GM12892 (cell line): ENCODE measurements at regions not wholly inside any gene's neighbourhood (a gene's known extent, or its start where the extent isn't known, plus 50 kb on each side); places are given as distances from the start of the nearest gene placed in this dataset.

Source experiments
- DNase-seq: peaks from one replicate; pipeline ENCODE4 v3.0.0; 2011; ENCODE audit not compliant: insufficient read length
- FAIRE-seq: peaks from 2 replicates; lab custom pipeline; 2011; peaks lifted over from hg19 to GRCh38; lab: Jason Lieb, UNC
- POLR2A ChIP-seq: IDR thresholded peaks from 2 replicates; pipeline ENCODE4 v1.6.1; 2011; ENCODE audit warnings: low read depth, low read length, control low read depth
- POLR2AphosphoS5 ChIP-seq: IDR thresholded peaks from 2 replicates; pipeline ENCODE4 v1.6.1; 2011; ENCODE audit warnings: low read depth, low read length, control low read depth
- TAF1 ChIP-seq: IDR thresholded peaks from 2 replicates; pipeline ENCODE4 v1.6.1; 2011; ENCODE audit warnings: low read depth, mild to moderate bottlenecking, control low read depth, low read length, borderline replicate concordance

DNA sequence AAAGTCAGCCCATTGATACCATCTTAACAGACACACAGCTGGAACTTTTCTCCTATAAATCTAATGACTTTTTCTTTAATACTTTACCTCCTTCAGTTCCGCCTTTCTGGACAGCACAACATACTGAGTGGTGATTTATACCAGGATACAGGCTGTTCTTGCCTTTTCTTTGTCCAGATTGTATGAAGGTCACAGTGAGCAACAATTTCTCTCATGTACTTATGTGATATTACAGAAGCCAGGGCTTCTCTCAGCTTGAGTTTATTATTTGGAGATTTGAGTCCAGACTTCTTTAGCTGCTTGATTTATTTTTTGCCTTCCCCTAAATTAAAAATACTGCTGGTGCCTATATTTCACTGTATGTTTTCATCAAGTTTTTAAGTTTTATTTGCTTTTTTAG, 976.0 kb downstream of the ROBO2 start:
- FAIRE-seq = no peak
- DNase-seq = no peak
- TF ChIP-seq POLR2A = no peak
- TF ChIP-seq POLR2AphosphoS5 = no peak
- no peak for TF ChIP-seq TAF1

DNA sequence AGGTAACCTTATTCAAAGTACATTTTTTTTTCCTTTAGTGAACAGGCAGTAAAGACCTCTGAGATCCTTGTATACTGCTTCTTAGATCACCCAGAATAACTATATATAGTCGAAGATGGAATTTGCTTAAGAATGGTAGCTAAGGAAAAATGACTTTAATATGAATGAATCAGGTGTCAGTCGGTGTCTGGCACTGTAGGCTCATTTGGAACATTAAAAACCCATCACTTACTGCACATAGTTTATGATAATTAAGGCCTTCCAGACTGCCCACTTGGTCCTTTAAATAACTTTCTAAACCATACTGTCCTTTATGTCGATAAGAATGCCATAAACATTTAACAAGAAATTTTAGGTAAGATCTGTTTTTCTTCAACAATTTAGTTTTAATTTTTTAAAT, 981.8 kb downstream of the ROBO2 start:
- DNase-seq (no peak), FAIRE-seq (no peak)
- TF ChIP-seq TAF1 = no peak
- TF ChIP-seq POLR2A = no peak
- TF ChIP-seq POLR2AphosphoS5 = no peak

DNA sequence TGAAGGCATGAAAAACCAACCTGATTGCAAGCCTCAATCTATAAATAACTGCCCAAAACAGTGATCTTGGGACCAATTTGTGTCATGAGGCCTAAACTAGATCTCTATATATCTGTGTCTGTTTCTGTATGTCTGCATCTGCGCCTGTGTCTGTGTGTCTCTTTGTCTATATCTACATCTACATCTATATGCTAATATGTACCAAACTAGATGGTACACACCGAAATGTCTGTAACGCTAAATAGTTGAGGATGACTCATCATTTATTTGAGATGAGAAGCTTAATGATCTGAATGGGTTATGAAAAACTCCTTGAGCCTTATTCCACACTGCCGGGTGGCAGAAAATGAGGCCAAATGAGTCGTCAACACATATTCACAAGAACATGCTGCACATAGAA, 982.3 kb downstream of the ROBO2 start:
- DNase-seq (no peak), FAIRE-seq (no peak)
- TF ChIP-seq POLR2A (no peak), TAF1 (no peak), POLR2AphosphoS5 (no peak)

DNA sequence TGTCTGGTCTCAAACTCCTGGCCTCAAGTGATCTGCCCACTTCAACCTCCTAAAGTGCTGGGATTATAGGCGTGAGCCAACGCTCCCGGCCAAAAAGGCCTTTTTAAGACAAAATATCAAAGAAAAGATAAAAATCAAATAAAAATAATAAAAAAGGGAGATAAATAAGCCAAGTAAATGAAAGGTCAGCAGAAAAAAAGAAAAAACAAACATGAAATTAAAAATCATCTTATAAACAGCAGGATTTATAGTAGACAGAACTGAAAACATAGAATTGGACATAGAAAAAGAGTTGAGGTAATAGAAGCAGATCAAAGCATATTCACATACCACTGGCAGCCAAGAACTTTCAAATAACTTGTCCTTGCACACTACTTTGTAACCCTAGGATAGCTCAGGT, 983.4 kb downstream of the ROBO2 start:
- DNase-seq (no peak), FAIRE-seq (no peak)
- TF ChIP-seq POLR2A (no peak), TAF1 (no peak), POLR2AphosphoS5 (no peak)

DNA sequence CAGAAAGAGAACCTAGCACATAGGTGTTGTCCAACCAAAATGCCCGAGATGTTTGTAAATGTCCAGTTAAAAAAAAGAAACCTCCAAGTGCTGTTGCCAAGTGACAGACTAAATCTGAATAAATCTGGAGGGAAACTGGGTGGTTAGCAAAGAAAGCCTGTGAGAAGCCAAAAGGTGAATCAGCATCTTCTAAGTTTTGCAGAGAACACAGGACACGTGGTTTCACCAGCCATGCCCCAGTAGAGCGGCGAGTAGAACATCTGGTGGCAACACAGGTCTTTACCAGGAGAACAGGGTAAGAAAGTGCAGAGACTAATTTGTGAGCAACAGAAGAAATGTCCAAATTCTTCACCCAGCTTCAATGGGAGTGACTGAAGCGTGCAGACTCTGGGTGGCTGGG, 986.0 kb downstream of the ROBO2 start:
- TF ChIP-seq POLR2AphosphoS5 = no peak
- TF ChIP-seq POLR2A = no peak
- no peak for TF ChIP-seq TAF1
- FAIRE-seq = no peak

DNA sequence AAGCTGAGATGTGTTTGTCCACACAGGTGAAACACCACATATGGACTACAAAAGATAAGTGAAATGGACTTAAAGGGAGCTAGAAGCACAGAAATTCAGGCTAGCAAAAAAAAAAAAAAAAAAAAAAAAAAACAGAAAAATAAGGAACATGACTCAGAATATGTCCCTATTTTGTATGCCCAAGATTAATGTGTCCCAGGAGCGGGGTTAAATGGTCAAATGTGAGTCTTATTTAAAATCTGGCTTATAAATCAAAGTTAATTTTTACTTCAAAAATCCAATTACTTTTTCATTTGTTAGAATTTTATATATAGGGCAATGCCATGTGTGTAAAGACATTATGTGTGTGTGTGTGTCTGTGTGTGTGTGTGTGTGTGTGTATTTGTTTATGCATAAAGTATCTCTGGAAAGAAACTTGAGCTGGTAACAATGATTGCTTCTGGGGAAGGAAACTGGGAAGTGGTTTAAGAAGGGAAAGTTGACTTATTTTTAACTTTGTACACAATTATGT, 986.5 kb downstream of the ROBO2 start:
- no peak for TF ChIP-seq POLR2A
- no peak for TF ChIP-seq TAF1
- no peak for TF ChIP-seq POLR2AphosphoS5
- FAIRE-seq = no peak
- no peak for DNase-seq

More for the DNA sequence above, 986.0 kb downstream of the ROBO2 start:
- DNase-seq = no peak

DNA sequence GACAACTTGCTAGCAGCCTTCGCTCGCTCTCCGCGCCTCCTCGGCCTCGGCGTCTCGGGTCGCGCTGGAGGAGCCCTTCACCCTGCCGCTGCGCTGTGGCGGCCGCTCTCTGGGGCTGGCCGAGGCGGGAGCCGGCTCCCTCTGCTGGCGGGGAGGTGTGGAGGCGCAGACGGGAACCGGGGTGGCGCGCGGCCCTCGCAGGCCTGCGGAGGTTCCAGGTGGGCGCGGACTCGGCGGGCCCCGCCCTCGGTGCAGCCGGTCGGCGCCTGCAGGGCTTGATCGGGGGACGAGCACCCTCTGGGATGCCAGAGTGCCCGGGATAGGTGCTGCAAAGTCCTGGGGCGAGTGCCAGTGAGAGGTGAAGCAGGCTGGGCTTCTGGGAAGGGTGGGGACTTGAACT, 989.9 kb downstream of the ROBO2 start:
- DNase-seq (no peak), FAIRE-seq (no peak)
- TF ChIP-seq TAF1 (no peak), POLR2AphosphoS5 (no peak), POLR2A (no peak)

DNA sequence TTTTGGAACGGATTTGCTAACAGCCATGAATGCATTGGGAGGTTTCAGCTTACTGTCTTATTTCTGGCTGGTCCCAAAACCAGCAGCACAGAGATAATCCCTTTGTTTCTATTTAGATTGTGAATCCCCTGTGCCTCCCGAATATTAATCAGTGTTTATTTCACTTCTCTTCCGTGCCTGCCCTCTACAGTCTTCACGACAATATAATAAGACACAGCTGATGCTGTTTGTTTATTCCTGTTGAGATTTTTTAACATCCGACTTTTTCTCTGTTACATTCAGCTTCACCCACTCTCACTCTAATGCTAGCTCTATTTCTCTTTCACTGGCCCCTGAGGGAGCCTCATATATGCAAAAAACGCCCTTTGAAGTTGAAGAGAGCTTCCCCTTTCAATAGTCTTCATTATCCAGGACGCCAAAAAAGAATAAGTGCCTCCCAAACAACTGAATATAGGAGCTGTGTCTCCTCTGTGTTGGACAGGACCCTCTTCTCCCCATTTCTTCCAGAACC, 995.3 kb downstream of the ROBO2 start:
- FAIRE-seq (no peak), DNase-seq (no peak)
- TF ChIP-seq POLR2AphosphoS5 (no peak), TAF1 (no peak), POLR2A (no peak)

DNA sequence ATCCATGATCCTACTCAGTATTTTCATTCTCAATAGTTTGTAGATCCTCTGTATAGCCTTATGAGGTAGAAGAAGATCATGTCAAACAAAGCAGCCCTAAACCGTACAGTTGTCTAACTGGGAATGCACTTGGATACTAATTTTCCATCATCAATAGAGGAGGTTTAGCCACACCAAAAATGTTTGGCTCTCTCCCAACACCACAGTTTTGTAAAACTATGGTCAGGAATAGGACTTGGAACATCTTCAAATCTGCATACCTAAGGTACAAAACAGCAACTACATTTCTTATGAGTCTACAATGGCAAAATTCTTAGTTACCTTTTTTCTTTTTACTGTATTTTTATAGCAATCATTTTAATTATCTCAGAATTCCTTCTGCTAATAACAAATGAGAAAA, 1001.6 kb downstream of the ROBO2 start:
- FAIRE-seq (no peak), DNase-seq (no peak)
- no peak for TF ChIP-seq POLR2A
- TF ChIP-seq POLR2AphosphoS5 = no peak
- TF ChIP-seq TAF1 = no peak

DNA sequence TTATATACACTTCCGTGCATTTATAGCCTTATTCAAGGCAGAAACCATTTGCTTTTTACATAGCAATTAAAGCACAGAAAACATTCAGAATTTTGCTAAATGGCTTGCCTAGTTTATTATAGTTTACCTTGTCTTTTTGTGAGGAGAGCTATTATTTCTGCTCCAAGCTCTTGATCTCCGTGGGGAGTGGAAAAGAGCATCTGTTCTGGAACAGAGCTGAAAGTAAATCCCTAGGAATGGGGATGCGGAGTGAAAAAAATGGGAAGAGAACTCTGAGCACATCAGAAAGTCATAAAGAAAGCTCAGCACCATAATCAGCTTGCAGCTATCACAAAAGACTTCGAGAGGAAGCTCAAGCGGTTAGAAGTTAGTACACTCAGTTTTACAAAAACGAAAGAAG, 1006.7 kb downstream of the ROBO2 start:
- TF ChIP-seq POLR2A (no peak), TAF1 (no peak), POLR2AphosphoS5 (no peak)
- FAIRE-seq (no peak), DNase-seq (no peak)

DNA sequence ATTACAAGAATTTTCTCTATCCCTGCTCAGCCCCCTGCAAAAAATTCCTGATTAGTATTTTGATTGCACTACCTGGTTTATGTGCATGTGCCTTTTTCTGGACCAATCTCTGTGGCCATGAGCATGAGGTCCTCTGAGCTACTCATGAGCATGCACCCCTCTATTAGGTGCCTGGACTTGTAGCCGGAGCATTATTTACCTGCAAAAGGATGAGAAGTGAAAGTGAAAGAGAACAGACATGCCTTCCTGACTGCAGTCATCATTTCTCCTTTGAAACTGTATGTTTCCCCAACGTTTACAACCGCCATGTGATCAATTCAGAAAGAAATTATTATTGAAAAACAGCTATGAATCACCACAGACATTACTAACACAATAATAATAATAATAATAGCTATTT, 1008.8 kb downstream of the ROBO2 start:
- FAIRE-seq = no peak

DNA sequence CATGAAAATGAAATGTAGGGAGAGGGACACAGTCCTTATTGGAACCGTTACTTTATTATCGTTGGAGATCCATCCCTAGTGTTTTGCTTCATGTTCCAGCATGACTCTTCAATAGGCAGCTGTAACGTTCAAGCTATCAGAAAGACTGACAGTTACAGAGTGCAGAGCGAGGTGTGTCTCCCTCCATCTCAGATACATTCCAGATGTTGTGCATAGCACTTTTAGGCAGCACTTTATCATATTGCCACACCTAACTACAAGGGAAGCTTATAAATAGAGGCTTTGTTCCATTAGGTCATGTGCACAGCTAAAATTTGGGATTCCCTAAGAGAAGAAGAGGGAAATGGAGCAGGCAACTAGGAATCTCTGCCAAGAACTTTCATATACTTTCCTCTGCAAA, 1009.6 kb downstream of the ROBO2 start:
- TF ChIP-seq TAF1 (no peak), POLR2AphosphoS5 (no peak), POLR2A (no peak)
- FAIRE-seq (no peak), DNase-seq (no peak)

More for the DNA sequence above, 1008.8 kb downstream of the ROBO2 start:
- DNase-seq = no peak
- TF ChIP-seq POLR2AphosphoS5 (no peak), POLR2A (no peak), TAF1 (no peak)
